Smooth muscle cell (in vitro differentiated cells): ENCODE measurements at regions not wholly inside any gene's neighbourhood (a gene's known extent, or its start where the extent isn't known, plus 50 kb on each side); places are given as distances from the start of the nearest gene placed in this dataset.
A peak's percentile ranks its signal among the peaks of the same experiment; 100 is the strongest.

Experiments
- DNase-seq: peaks from one replicate; lab custom pipeline; 2025; ENCODE audit not compliant: unreplicated experiment; lab: John Stamatoyannopoulos, UW
- H2AFZ ChIP-seq: fragments of 200-600 bp; sonication (generic); 2 replicates; pipeline ENCODE4 v1.6.0; 2016; ENCODE audit warnings: antibody characterized with exemption, low read depth, mild to moderate bottlenecking
- H3F3A ChIP-seq: fragments of 200-600 bp; sonication (generic); 2 replicates; pipeline ENCODE4 v1.6.0; 2017; ENCODE audit warnings: antibody characterized with exemption, low read depth
- H3K27ac ChIP-seq: fragments of 200-600 bp; sonication (generic); 2 replicates; pipeline ENCODE4 v1.5.1; 2016; ENCODE audit warnings: low read depth, mild to moderate bottlenecking
- H3K27me3 ChIP-seq: fragments of 200-600 bp; sonication (generic); 2 replicates; pipeline ENCODE4 v1.6.1; 2016; ENCODE audit warnings: low read depth, mild to moderate bottlenecking
- H3K36me3 ChIP-seq: fragments of 200-600 bp; sonication (generic); 2 replicates; pipeline ENCODE4 v1.5.1; 2016; ENCODE audit warnings: low read depth
- H3K4me1 ChIP-seq: fragments of 200-600 bp; sonication (generic); 2 replicates; pipeline ENCODE4 v1.5.1; 2016; ENCODE audit warnings: low read depth
- H3K4me2 ChIP-seq: fragments of 200-600 bp; sonication (generic); 2 replicates; pipeline ENCODE4 v1.6.0; 2016; ENCODE audit warnings: mild to moderate bottlenecking
- H3K4me3 ChIP-seq: fragments of 200-600 bp; sonication (generic); 2 replicates; pipeline ENCODE4 v1.5.1; 2016; ENCODE audit warnings: mild to moderate bottlenecking
- H3K79me2 ChIP-seq: fragments of 200-600 bp; sonication (generic); 2 replicates; pipeline ENCODE4 v1.6.0; 2016; ENCODE audit warnings: low read depth, mild to moderate bottlenecking
- H3K9ac ChIP-seq: fragments of 200-600 bp; sonication (generic); 2 replicates; pipeline ENCODE4 v1.6.0; 2016; ENCODE audit warnings: low read depth
- H3K9me3 ChIP-seq: fragments of 200-600 bp; sonication (generic); replicated peaks from 2 replicates; pipeline ENCODE4 v1.5.1; 2016; ENCODE audit warnings: low read depth
- H4K20me1 ChIP-seq: fragments of 200-600 bp; sonication (generic); 2 replicates; pipeline ENCODE4 v1.6.0; 2016; ENCODE audit warnings: low read depth
- WGBS: methylation state at CpG from one replicate; pipeline ENCODE4 v1.1.7; 2016; ENCODE audit warnings: low lambda C conversion rate; 5-methylcytosine and 5-hydroxymethylcytosine counted together
- TF ChIP-seq, protein P1 (sequence below): fragments of 200-600 bp; sonication (generic); IDR thresholded peaks from 2 replicates; pipeline ENCODE4 v1.5.1; 2017; ENCODE audit warnings: borderline replicate concordance, mild to moderate bottlenecking, antibody characterized with exemption; ENCODE audit not compliant: insufficient read depth, poor library complexity, severe bottlenecking

GRCh38 chr6:76789580-76789979, 673.7 kb downstream of the HTR1B start:
- Histone ChIP-seq H3K9ac (no peak overlapping the region), H4K20me1 (no peaks in the 10 kb centered on the region), H3K9me3 (no peaks in the 10 kb centered on the region), H3K36me3 (no peaks in the 10 kb centered on the region), H3K4me1 (no peaks in the 10 kb centered on the region), H3K27ac (no peak overlapping the region), H3F3A (no peaks in the 10 kb centered on the region), H3K4me3 (no peak overlapping the region), H2AFZ (no peak overlapping the region), H3K79me2 (no peaks in the 10 kb centered on the region), H3K4me2 (no peak overlapping the region), H3K27me3 (no peaks in the 10 kb centered on the region)
- 83% methylated on average over 3 of the region's 3 CpGs for WGBS
- TF ChIP-seq, protein P1, sequence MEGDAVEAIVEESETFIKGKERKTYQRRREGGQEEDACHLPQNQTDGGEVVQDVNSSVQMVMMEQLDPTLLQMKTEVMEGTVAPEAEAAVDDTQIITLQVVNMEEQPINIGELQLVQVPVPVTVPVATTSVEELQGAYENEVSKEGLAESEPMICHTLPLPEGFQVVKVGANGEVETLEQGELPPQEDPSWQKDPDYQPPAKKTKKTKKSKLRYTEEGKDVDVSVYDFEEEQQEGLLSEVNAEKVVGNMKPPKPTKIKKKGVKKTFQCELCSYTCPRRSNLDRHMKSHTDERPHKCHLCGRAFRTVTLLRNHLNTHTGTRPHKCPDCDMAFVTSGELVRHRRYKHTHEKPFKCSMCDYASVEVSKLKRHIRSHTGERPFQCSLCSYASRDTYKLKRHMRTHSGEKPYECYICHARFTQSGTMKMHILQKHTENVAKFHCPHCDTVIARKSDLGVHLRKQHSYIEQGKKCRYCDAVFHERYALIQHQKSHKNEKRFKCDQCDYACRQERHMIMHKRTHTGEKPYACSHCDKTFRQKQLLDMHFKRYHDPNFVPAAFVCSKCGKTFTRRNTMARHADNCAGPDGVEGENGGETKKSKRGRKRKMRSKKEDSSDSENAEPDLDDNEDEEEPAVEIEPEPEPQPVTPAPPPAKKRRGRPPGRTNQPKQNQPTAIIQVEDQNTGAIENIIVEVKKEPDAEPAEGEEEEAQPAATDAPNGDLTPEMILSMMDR = no peak
- DNase-seq = no peak

- Histone ChIP-seq H2AFZ (no peak overlapping the region), H3K4me1 (no peaks in the 10 kb centered on the region), H3K4me2 (no peak overlapping the region), H3K4me3 (no peak overlapping the region), H3K27ac (no peak overlapping the region), H3F3A (no peaks in the 10 kb centered on the region), H3K36me3 (no peaks in the 10 kb centered on the region), H4K20me1 (no peaks in the 10 kb centered on the region), H3K9me3 (no peaks in the 10 kb centered on the region), H3K9ac (no peak overlapping the region), H3K27me3 (no peaks in the 10 kb centered on the region), H3K79me2 (no peaks in the 10 kb centered on the region)
- TF ChIP-seq, protein P1 = no peak
- DNase-seq = no peak
Observed at GRCh38 chr6:76788155-76788554, 675.1 kb downstream of the HTR1B start.

DNA sequence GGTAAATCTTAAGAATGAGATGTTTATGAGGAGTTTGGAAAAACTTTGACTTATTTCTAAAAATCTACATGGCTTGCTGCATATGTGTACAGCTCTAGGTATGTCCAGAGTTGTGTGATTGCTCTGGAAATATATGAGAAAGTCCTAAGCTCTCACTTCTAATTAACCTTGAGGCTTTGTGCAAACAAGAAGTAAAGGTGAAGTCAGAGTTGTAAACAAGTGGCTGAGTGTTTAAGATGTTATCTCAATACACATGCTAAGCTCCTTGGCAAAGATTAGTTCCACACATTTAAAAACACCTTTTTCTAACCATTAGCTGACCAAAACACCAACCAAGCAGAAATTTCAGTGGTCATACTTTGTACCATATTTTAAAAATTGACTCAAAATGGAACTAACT, 684.2 kb downstream of the HTR1B start:
- Histone ChIP-seq H3K9me3 (no peaks in the 10 kb centered on the region), H3K9ac (no peak overlapping the region), H2AFZ (peak overlapping the region; percentile 92), H3K27ac (peak overlapping the region; percentile 81), H3K27me3 (no peaks in the 10 kb centered on the region), H4K20me1 (no peaks in the 10 kb centered on the region), H3K4me3 (peak overlapping the region; percentile 21), H3K36me3 (no peaks in the 10 kb centered on the region), H3F3A (no peaks in the 10 kb centered on the region), H3K4me1 (peaks cover 11% of the 10 kb centered on the region), H3K4me2 (peak overlapping the region; percentile 86), H3K79me2 (no peaks in the 10 kb centered on the region)
- TF ChIP-seq, protein P1 = no peak
- DNase-seq = no peak

DNA sequence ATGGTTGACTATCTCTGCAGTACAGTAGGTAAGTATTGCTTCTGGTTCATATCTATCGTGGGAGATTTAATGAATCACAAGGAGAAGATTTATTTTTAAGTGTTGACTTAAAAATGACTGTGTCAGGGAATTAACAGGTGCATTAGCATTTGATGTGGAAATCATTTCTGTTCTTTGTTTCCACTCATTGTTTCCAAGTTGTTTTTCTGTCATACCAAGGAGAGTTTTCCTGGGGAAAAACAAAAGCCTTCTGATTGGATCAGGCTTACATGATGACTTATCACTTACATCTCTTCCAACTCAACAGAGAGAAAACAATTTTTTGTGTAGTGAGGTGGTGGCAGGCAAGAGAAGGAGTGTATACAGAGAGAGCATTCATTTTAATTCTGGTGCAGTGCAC, 686.4 kb downstream of the HTR1B start:
- H3K4me1 ChIP-seq = peaks cover 11% of the 10 kb centered on the region
- WGBS = 69% methylated on average over 1 of the region's 1 CpG
- TF ChIP-seq, protein P1 = no peak
- H3K36me3 ChIP-seq = no peaks in the 10 kb centered on the region
- no peaks in the 10 kb centered on the region for H3K79me2 ChIP-seq
- no peaks in the 10 kb centered on the region for H3F3A ChIP-seq
- H3K27ac ChIP-seq = peak overlapping the region; percentile 81
- no peak overlapping the region for H3K4me3 ChIP-seq
- no peak for DNase-seq
- no peak overlapping the region for H3K9ac ChIP-seq
- H3K27me3 ChIP-seq = no peaks in the 10 kb centered on the region
- no peaks in the 10 kb centered on the region for H4K20me1 ChIP-seq
- peak overlapping the region; percentile 12 for H2AFZ ChIP-seq
- no peaks in the 10 kb centered on the region for H3K9me3 ChIP-seq
- H3K4me2 ChIP-seq = peak overlapping the region; percentile 70
